Adrenal gland (tissue), 5 donors: ENCODE measurements at regions not wholly inside any gene's neighbourhood (a gene's known extent, or its start where the extent isn't known, plus 50 kb on each side); places are given as distances from the start of the nearest gene placed in this dataset.

Experiments used
- POLR2A ChIP-seq, 2 donors: fragments of 450-650 bp; IDR thresholded peaks; one replicate each; pipeline ENCODE4 v1.6.1; 2017; ENCODE audit warnings: antibody characterized with exemption in 2 of 2, mild to moderate bottlenecking in 2 of 2, moderate library complexity in 1 of 2
- TF ChIP-seq, protein P1 (sequence below), 6 experiments: fragments of 450-650 bp in 4 of 6; fragments of 200-600 bp in 2 of 6; sonication (generic) in 1 of 6; IDR thresholded peaks; 1 replicate in 5 of 6; 2 replicates in 1 of 6; pipeline versions ENCODE4 v1.5.1 to v1.8.0; 2016 to 2021; ENCODE audit warnings: antibody characterized with exemption in 6 of 6, mild to moderate bottlenecking in 2 of 6, moderate library complexity in 1 of 6
- donor health status: DM: no; HTN: no; CAD: no.

DNA sequence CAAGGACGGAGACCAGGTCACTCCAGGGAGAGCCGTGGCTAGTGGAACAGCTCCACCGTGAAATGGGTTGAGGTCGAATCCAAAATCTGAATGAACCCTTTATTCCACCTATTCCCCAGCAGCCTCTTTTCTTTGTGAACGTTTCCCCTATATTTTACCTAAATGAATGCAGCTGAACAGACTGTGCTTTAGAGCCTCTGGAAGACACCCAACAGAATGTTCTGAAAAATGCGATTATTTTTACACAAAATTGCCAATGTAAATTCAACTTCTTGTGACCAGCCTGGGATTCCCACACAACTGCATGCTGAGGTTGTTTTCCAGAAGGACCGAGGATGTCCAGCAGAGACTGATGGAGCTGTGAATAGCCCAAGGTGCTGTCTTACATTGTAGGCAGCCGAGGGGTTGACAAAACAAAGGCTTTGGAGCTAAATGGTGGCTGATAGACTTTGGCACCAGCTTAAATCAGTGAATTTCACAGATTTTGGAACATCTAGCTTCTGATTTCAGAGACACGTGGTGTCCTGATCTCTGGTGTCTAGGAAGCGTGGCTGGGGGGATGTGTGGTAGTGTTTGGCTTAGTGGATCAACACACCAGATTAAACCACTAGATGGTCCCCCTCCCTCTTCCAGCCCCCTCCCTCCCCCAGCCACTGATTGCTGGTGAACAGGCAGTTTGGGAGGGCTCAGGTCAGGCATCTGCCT is 150.4 kb downstream of the ZNF664 start:
- TF ChIP-seq, protein P1, sequence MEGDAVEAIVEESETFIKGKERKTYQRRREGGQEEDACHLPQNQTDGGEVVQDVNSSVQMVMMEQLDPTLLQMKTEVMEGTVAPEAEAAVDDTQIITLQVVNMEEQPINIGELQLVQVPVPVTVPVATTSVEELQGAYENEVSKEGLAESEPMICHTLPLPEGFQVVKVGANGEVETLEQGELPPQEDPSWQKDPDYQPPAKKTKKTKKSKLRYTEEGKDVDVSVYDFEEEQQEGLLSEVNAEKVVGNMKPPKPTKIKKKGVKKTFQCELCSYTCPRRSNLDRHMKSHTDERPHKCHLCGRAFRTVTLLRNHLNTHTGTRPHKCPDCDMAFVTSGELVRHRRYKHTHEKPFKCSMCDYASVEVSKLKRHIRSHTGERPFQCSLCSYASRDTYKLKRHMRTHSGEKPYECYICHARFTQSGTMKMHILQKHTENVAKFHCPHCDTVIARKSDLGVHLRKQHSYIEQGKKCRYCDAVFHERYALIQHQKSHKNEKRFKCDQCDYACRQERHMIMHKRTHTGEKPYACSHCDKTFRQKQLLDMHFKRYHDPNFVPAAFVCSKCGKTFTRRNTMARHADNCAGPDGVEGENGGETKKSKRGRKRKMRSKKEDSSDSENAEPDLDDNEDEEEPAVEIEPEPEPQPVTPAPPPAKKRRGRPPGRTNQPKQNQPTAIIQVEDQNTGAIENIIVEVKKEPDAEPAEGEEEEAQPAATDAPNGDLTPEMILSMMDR (IDR thresholded peaks at IDR 0.05), result no peak
- no peak for TF ChIP-seq POLR2A (IDR thresholded peaks at IDR 0.05)
